PFSK-1 (cell line): ENCODE measurements at regions not wholly inside any gene's neighbourhood (a gene's known extent, or its start where the extent isn't known, plus 50 kb on each side); places are given as distances from the start of the nearest gene placed in this dataset.

ENCODE experiments used
- FOXP2 ChIP-seq: optimal IDR thresholded peaks from 2 replicates; pipeline ENCODE3; 2011; ENCODE audit warnings: borderline replicate concordance, control low read depth, inconsistent platforms; ENCODE audit not compliant: insufficient read depth; ENCODE audit errors: extremely low read length, extremely low read depth
- POLR2AphosphoS5 ChIP-seq: IDR thresholded peaks from 2 replicates; pipeline ENCODE4 v1.6.1; 2012; ENCODE audit warnings: low read depth, mild to moderate bottlenecking, control low read depth, low read length, moderate library complexity
- REST ChIP-seq, 2 experiments: IDR thresholded peaks; 2 replicates each; pipeline versions ENCODE4 v1.6.1 to v1.8.0; 2011 to 2012; ENCODE audit warnings: low read depth in 2 of 2, low read length in 2 of 2, control low read depth in 1 of 2, inconsistent platforms in 1 of 2, mild to moderate bottlenecking in 1 of 2, moderate library complexity in 1 of 2; ENCODE audit not compliant: insufficient read depth in 1 of 2
- SIN3A ChIP-seq: IDR thresholded peaks from 2 replicates; pipeline ENCODE4 v1.6.1; 2012; ENCODE audit warnings: mild to moderate bottlenecking, low read length, moderate library complexity, borderline replicate concordance; ENCODE audit not compliant: insufficient read depth
- TAF1 ChIP-seq: IDR thresholded peaks from 2 replicates; pipeline ENCODE4 v1.6.1; 2012; ENCODE audit warnings: low read length, control low read depth, borderline replicate concordance; ENCODE audit not compliant: insufficient read depth

GRCh38 chr10:29828956-29829355, 194.2 kb upstream of the SVIL start:
- TF ChIP-seq POLR2AphosphoS5 (no peak), REST (IDR thresholded peaks at IDR 0.05; ENCODE audit: insufficient read depth in 1 of 2, low read depth in 2 of 2, low read length in 2 of 2) (no peak), TAF1 (no peak), FOXP2 (no peak)

DNA sequence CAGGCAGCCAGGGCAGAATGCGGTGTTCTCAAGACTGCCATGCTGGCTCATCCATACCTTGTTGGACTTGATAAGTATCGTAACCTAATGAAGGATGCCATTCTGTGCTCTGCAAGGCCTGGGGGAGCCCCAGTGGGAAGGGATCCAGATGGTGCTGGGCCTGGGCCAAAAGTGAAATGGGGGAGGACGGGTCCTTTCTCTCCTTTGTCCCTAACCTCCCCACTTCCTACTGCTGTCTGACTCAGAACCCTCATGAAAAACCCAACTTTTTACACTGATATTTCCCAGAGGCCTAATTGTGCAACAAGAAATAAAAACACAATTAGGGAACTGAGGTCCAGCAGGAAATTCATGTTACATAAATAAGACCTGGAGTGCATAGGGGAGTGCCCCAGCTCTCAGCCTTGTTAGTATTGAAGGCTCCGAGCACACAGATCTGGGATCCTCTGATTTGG, 193.7 kb upstream of the SVIL start:
- TF ChIP-seq TAF1 (no peak), FOXP2 (no peak), SIN3A (no peak), POLR2AphosphoS5 (no peak), REST (IDR thresholded peaks at IDR 0.05; ENCODE audit: insufficient read depth in 1 of 2, low read depth in 2 of 2, low read length in 2 of 2) (no peak)

GRCh38 chr10:29827512-29827911, 192.7 kb upstream of the SVIL start:
- TF ChIP-seq FOXP2 (no peak), POLR2AphosphoS5 (no peak), SIN3A (no peak), REST (IDR thresholded peaks at IDR 0.05; ENCODE audit: insufficient read depth in 1 of 2, low read depth in 2 of 2, low read length in 2 of 2) (no peak), TAF1 (no peak)

GRCh38 chr10:29826801-29827450, 192.2 kb upstream of the SVIL start:
- TF ChIP-seq TAF1 = no peak
- TF ChIP-seq SIN3A = no peak
- no peak for TF ChIP-seq POLR2AphosphoS5

GRCh38 chr10:29826221-29826620, 191.4 kb upstream of the SVIL start:
- TF ChIP-seq POLR2AphosphoS5 (no peak), REST (IDR thresholded peaks at IDR 0.05; ENCODE audit: insufficient read depth in 1 of 2, low read depth in 2 of 2, low read length in 2 of 2) (no peak), FOXP2 (no peak), TAF1 (no peak), SIN3A (no peak)
